WTC11 (cell line): ENCODE measurements at regions not wholly inside any gene's neighbourhood (a gene's known extent, or its start where the extent isn't known, plus 50 kb on each side); places are given as distances from the start of the nearest gene placed in this dataset.

Source experiments
- ATAC-seq: fragments of 200-7000 bp; cut with Tn5 transposase; 2 replicates; pipeline ENCODE4 v1.10.0; 2021; ENCODE audit warnings: mild to moderate bottlenecking, moderate library complexity
- CTCF ChIA-PET: fragments of 300-600 bp; sonication (Branson Sonifier 250); formaldehyde crosslinking; loops from one replicate; lab custom pipeline; 2021; ENCODE audit warnings: antibody characterized with exemption; lab: Charles Lee
- POLR2A ChIA-PET: fragments of 350-600 bp; sonication (Branson Sonifier 250); formaldehyde crosslinking; loops from one replicate; lab custom pipeline; 2021; ENCODE audit warnings: antibody characterized with exemption; lab: Charles Lee
- DNase-seq: peaks from one replicate; pipeline ENCODE4 v3.0.0; 2021; ENCODE audit warnings: low spot score
- H3K27ac Mint-ChIP-seq: 2 replicates; pipeline ENCODE4 v1.8.0; 2021; ENCODE audit warnings: mixed read lengths
- H3K27me3 Mint-ChIP-seq: 2 replicates; pipeline ENCODE4 v1.8.0; 2021; ENCODE audit warnings: low read depth, mild to moderate bottlenecking, moderate library complexity, mixed read lengths
- H3K36me3 Mint-ChIP-seq: 2 replicates; pipeline ENCODE4 v1.8.0; 2021; ENCODE audit warnings: mixed read lengths
- H3K4me1 Mint-ChIP-seq: 2 replicates; pipeline ENCODE4 v1.8.0; 2022; ENCODE audit warnings: mixed read lengths
- H3K4me3 Mint-ChIP-seq: 2 replicates; pipeline ENCODE4 v1.8.0; 2021; ENCODE audit warnings: mild to moderate bottlenecking, moderate library complexity, mixed read lengths
- H3K9me3 Mint-ChIP-seq: 2 replicates; pipeline ENCODE4 v1.8.0; 2021; ENCODE audit warnings: mixed read lengths
- AR ChIP-seq: fragments of 250-450 bp; sonication (Bioruptor Pico); IDR thresholded peaks from 2 replicates; pipeline ENCODE4 v1.9.0; 2021; ENCODE audit warnings: mild to moderate bottlenecking
- ERG ChIP-seq: fragments of 250-450 bp; sonication (Bioruptor Pico); IDR thresholded peaks from 2 replicates; pipeline ENCODE4 v1.8.0; 2021; ENCODE audit warnings: mild to moderate bottlenecking
- FOXP1 ChIP-seq: sonication (generic); formaldehyde crosslinking; IDR thresholded peaks from 2 replicates; pipeline ENCODE4 v1.8.0; 2022; ENCODE audit warnings: missing genetic modification reagents, mild to moderate bottlenecking, moderate library complexity, borderline replicate concordance
- GABPB1 ChIP-seq: sonication (generic); formaldehyde crosslinking; IDR thresholded peaks from 2 replicates; pipeline ENCODE4 v1.8.1; 2023; ENCODE audit warnings: mild to moderate bottlenecking, missing genetic modification reagents
- GTF2I ChIP-seq: fragments of 250-450 bp; sonication (Bioruptor Pico); conservative IDR thresholded peaks from 2 replicates; pipeline ENCODE4 v1.4.0; 2021; ENCODE audit warnings: mild to moderate bottlenecking
- HMGA2 ChIP-seq: fragments of 250-450 bp; sonication (Bioruptor Pico); IDR thresholded peaks from 2 replicates; pipeline ENCODE4 v1.4.0; 2021; ENCODE audit warnings: mild to moderate bottlenecking, moderate library complexity
- IRF2 ChIP-seq: sonication (generic); formaldehyde crosslinking; IDR thresholded peaks from 2 replicates; pipeline ENCODE4 v1.8.0; 2022; ENCODE audit warnings: low read depth, missing genetic modification reagents, borderline replicate concordance
- JUN ChIP-seq: sonication (generic); formaldehyde crosslinking; IDR thresholded peaks from 2 replicates; pipeline ENCODE4 v1.8.0; 2023; ENCODE audit warnings: mild to moderate bottlenecking, missing genetic modification reagents
- NFATC4 ChIP-seq: fragments of 250-450 bp; sonication (Bioruptor Pico); IDR thresholded peaks from 2 replicates; pipeline ENCODE4 v1.9.0; 2021; ENCODE audit warnings: mild to moderate bottlenecking
- NR1H2 ChIP-seq: sonication (generic); formaldehyde crosslinking; IDR thresholded peaks from 2 replicates; pipeline ENCODE4 v1.9.0; 2021; ENCODE audit warnings: mild to moderate bottlenecking, moderate library complexity, missing genetic modification reagents
- NR2C2 ChIP-seq: sonication (generic); formaldehyde crosslinking; IDR thresholded peaks from 2 replicates; pipeline ENCODE4 v1.8.0; 2022; ENCODE audit warnings: mild to moderate bottlenecking, missing genetic modification reagents
- SP1 ChIP-seq: sonication (generic); formaldehyde crosslinking; conservative IDR thresholded peaks from 2 replicates; pipeline ENCODE4 v1.8.1; 2022; ENCODE audit warnings: missing genetic modification reagents
- USF1 ChIP-seq: sonication (generic); formaldehyde crosslinking; IDR thresholded peaks from 2 replicates; pipeline ENCODE4 v1.8.0; 2022; ENCODE audit warnings: mild to moderate bottlenecking, missing genetic modification reagents
- ZBTB21 ChIP-seq: sonication (generic); formaldehyde crosslinking; IDR thresholded peaks from 2 replicates; pipeline ENCODE4 v1.8.1; 2023; ENCODE audit warnings: mild to moderate bottlenecking, missing genetic modification reagents, borderline replicate concordance
- ZNF121 ChIP-seq: sonication (generic); formaldehyde crosslinking; IDR thresholded peaks from 2 replicates; pipeline ENCODE4 v1.8.0; 2023; ENCODE audit warnings: missing genetic modification reagents
- ZNF263 ChIP-seq: sonication (generic); formaldehyde crosslinking; IDR thresholded peaks from 2 replicates; pipeline ENCODE4 v1.8.1; 2022; ENCODE audit warnings: low read depth, mild to moderate bottlenecking, moderate library complexity, missing genetic modification reagents
- ZNF416 ChIP-seq: fragments of 250-450 bp; sonication (Bioruptor Pico); IDR thresholded peaks from 2 replicates; pipeline ENCODE4 v1.9.0; 2021; ENCODE audit warnings: mild to moderate bottlenecking, inconsistent platforms
- ZNF671 ChIP-seq: fragments of 250-450 bp; sonication (Bioruptor Pico); IDR thresholded peaks from 2 replicates; pipeline ENCODE4 v1.8.0; 2021; ENCODE audit warnings: mild to moderate bottlenecking
- TF ChIP-seq, protein P1 (sequence below): fragments of 250-450 bp; sonication (Bioruptor Pico); IDR thresholded peaks from 2 replicates; pipeline ENCODE4 v1.9.0; 2021; ENCODE audit warnings: moderate library complexity, mild to moderate bottlenecking, inconsistent platforms, borderline replicate concordance
- TF ChIP-seq, protein P2 (sequence below): sonication (generic); formaldehyde crosslinking; IDR thresholded peaks from 2 replicates; pipeline ENCODE4 v1.8.1; 2022; ENCODE audit warnings: mild to moderate bottlenecking, moderate library complexity, missing genetic modification reagents
- TF ChIP-seq, protein P3 (sequence below): fragments of 250-450 bp; sonication (Bioruptor Pico); IDR thresholded peaks from 2 replicates; pipeline ENCODE4 v1.9.0; 2021; ENCODE audit warnings: mild to moderate bottlenecking

DNA sequence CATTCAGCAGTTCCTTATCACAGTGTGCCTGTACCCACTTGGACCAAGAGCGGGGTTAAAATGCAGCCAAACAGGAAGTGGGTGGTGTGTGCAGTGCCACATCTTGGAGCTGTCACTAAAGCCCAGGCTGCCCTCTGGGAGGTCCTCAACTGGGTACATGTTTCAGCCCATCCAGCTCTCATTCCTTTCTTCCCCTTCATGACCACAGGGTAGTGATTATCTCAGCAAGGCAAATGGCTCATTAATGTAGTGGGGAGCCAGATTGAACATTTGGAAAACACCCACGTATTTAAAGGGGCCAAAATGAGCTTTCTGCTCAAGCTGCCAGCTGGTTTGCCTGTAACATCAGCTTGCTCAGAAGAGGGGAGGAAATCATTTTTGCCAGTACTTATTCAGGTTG lies 210.8 kb upstream of the BTG1 start:
- no peaks in the 10 kb centered on the region for H3K4me1 Mint-ChIP-seq
- H3K9me3 Mint-ChIP-seq = no peaks in the 10 kb centered on the region
- DNase-seq = no peak
- CTCF ChIA-PET = no interaction called here
- H3K36me3 Mint-ChIP-seq = no peaks in the 10 kb centered on the region
- no peak overlapping the region for H3K27ac Mint-ChIP-seq
- H3K27me3 Mint-ChIP-seq = no peaks in the 10 kb centered on the region
- TF ChIP-seq ZNF671 (CRISPR knock-in tag) (no peak), AR (CRISPR knock-in tag) (no peak), USF1 (CRISPR knock-in tag) (no peak)
- TF ChIP-seq, all 79 proteins: peak for 0
- ATAC-seq = no peak
- POLR2A ChIA-PET = no interaction called here
- no peak overlapping the region for H3K4me3 Mint-ChIP-seq

DNA sequence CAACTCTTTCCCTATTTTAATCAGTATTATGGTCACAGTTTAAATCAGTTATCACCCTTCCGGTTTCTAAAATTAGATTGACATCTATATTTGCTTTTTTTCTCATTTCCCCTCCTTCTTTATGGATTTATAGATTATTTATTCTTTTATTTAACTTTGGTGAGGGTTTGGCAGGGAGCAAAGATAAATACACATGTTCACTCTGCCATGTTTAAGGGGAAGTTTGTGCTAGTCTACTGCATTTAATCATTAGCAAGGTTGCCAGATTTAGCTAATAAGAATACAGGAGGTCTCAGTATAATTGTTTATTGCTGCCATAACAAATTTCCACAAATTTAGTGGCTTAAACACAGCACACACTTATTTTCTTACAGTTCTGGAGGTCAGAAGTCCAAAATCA lies 204.0 kb upstream of the BTG1 start:
- no peaks in the 10 kb centered on the region; the same call in 1 of the 2 replicates for H3K27me3 Mint-ChIP-seq
- POLR2A ChIA-PET = no interaction called here
- no peak overlapping the region for H3K27ac Mint-ChIP-seq
- no peak overlapping the region for H3K4me3 Mint-ChIP-seq
- H3K36me3 Mint-ChIP-seq = peaks cover 5% of the 10 kb centered on the region; the same call in 1 of the 2 replicates
- H3K9me3 Mint-ChIP-seq = peaks cover 19% of the 10 kb centered on the region
- no peak for TF ChIP-seq ZNF416 (CRISPR knock-in tag)
- CTCF ChIA-PET = no interaction called here
- H3K4me1 Mint-ChIP-seq = no peaks in the 10 kb centered on the region
- ATAC-seq = no peak
- no peak for DNase-seq

DNA sequence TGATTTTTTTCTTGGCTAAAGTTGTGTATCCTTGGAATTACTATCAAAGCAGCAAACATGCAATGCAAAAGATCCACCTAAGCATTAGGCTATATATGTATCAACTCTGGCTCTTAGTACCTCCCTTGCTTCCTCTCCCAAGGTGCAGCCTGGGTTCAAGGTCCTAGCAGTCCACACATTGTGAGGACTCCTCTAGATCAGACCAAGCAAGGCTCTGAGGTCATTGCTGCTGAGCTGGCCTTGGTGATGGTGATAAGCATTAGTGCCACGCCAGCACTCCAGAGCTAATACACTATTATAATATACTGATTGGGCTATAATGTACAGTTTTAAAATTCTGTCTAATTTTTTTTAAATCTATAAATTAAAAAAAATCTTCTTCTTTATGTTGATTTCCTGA lies 196.9 kb upstream of the BTG1 start:
- ChIA-PET POLR2A (no interaction called here), CTCF (no interaction called here)
- H3K36me3 Mint-ChIP-seq = no peaks in the 10 kb centered on the region
- peaks cover 25% of the 10 kb centered on the region for H3K9me3 Mint-ChIP-seq
- DNase-seq (no peak), ATAC-seq (no peak)
- no peak overlapping the region for H3K27ac Mint-ChIP-seq
- H3K27me3 Mint-ChIP-seq = no peaks in the 10 kb centered on the region
- no peak for TF ChIP-seq IRF2 (CRISPR knock-in tag)
- TF ChIP-seq ZNF416 (CRISPR knock-in tag) = no peak
- TF ChIP-seq, protein P1, sequence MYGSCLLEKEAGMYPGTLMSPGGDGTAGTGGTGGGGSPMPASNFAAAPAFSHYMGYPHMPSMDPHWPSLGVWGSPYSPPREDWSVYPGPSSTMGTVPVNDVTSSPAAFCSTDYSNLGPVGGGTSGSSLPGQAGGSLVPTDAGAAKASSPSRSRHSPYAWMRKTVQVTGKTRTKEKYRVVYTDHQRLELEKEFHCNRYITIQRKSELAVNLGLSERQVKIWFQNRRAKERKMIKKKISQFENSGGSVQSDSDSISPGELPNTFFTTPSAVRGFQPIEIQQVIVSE (CRISPR knock-in tag) = no peak
- no peak for TF ChIP-seq ZNF263 (CRISPR knock-in tag)
- TF ChIP-seq ZBTB21 = no peak
- TF ChIP-seq, protein P2, sequence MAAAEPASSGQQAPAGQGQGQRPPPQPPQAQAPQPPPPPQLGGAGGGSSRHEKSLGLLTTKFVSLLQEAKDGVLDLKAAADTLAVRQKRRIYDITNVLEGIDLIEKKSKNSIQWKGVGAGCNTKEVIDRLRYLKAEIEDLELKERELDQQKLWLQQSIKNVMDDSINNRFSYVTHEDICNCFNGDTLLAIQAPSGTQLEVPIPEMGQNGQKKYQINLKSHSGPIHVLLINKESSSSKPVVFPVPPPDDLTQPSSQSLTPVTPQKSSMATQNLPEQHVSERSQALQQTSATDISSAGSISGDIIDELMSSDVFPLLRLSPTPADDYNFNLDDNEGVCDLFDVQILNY (CRISPR knock-in tag) = no peak
- TF ChIP-seq FOXP1 = no peak
- TF ChIP-seq ZNF121 (CRISPR knock-in tag) = no peak
- TF ChIP-seq NR2C2 = no peak
- TF ChIP-seq JUN = no peak
- no peak for TF ChIP-seq GABPB1 (CRISPR knock-in tag)
- no peak for TF ChIP-seq NFATC4 (CRISPR knock-in tag)
- TF ChIP-seq NR1H2 (CRISPR knock-in tag) = no peak
- H3K4me3 Mint-ChIP-seq = no peak overlapping the region
- H3K4me1 Mint-ChIP-seq = no peaks in the 10 kb centered on the region

- CTCF ChIA-PET = no interaction called here
- no peaks in the 10 kb centered on the region for H3K36me3 Mint-ChIP-seq
- H3K4me1 Mint-ChIP-seq = peaks cover 5% of the 10 kb centered on the region
- H3K9me3 Mint-ChIP-seq = peaks cover 22% of the 10 kb centered on the region
- no peak for DNase-seq
- no peak overlapping the region for H3K4me3 Mint-ChIP-seq
- no peak for ATAC-seq
- H3K27me3 Mint-ChIP-seq = no peaks in the 10 kb centered on the region
- no peak overlapping the region; the same call in 1 of the 2 replicates for H3K27ac Mint-ChIP-seq
- POLR2A ChIA-PET = no interaction called here
- no peak for TF ChIP-seq SP1
- TF ChIP-seq HMGA2 = no peak
- TF ChIP-seq FOXP1 = no peak
- TF ChIP-seq, protein P3, sequence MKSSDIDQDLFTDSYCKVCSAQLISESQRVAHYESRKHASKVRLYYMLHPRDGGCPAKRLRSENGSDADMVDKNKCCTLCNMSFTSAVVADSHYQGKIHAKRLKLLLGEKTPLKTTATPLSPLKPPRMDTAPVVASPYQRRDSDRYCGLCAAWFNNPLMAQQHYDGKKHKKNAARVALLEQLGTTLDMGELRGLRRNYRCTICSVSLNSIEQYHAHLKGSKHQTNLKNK (CRISPR knock-in tag) = no peak
- no peak for TF ChIP-seq ERG (CRISPR knock-in tag)
- no peak for TF ChIP-seq GTF2I
Measured at GRCh38 chr12:92341065-92341668, 195.5 kb upstream of the BTG1 start.
